Erythroblast (primary cell): ENCODE measurements at regions not wholly inside any gene's neighbourhood (a gene's known extent, or its start where the extent isn't known, plus 50 kb on each side); places are given as distances from the start of the nearest gene placed in this dataset.

Source experiments
- DNase-seq, 2 experiments: peaks; one replicate each; lab custom pipeline; 2025; lab: John Stamatoyannopoulos, UW
- GATA1 ChIP-seq: IDR thresholded peaks from 2 replicates; pipeline ENCODE4 v1.6.1; 2011; ENCODE audit warnings: low read depth, mild to moderate bottlenecking, control low read depth, low read length, moderate library complexity
- POLR2A ChIP-seq: IDR thresholded peaks from 2 replicates; pipeline ENCODE4 v1.6.1; 2011; ENCODE audit warnings: mild to moderate bottlenecking, low read length

GRCh38 chr1:213719462-213719861 lies 268.3 kb upstream of the PROX1 start:
- no peak for TF ChIP-seq GATA1
- no peak for DNase-seq

- no peak for DNase-seq
Measured at GRCh38 chr1:213720032-213720431, 267.7 kb upstream of the PROX1 start.

GRCh38 chr1:213723187-213723586 lies 264.6 kb upstream of the PROX1 start:
- no peak for DNase-seq
- TF ChIP-seq GATA1 (no peak), POLR2A (no peak)

More at GRCh38 chr1:213720032-213720431, 267.7 kb upstream of the PROX1 start:
- no peak for TF ChIP-seq GATA1
- no peak for TF ChIP-seq POLR2A

- DNase-seq = peak in 1 of 2 experiments; percentile 20
Measured at GRCh38 chr1:213724640-213725536, 262.9 kb upstream of the PROX1 start.

GRCh38 chr1:213727853-213728592 lies 259.8 kb upstream of the PROX1 start:
- TF ChIP-seq POLR2A (no peak), GATA1 (no peak)
- no peak for DNase-seq

More at GRCh38 chr1:213724640-213725536, 262.9 kb upstream of the PROX1 start:
- TF ChIP-seq POLR2A (no peak), GATA1 (no peak)

GRCh38 chr1:213728593-213729536 lies 258.9 kb upstream of the PROX1 start:
- TF ChIP-seq POLR2A = no peak
- TF ChIP-seq GATA1 = no peak
- no peak for DNase-seq

GRCh38 chr1:213733705-213734104 lies 254.1 kb upstream of the PROX1 start:
- DNase-seq = no peak
- no peak for TF ChIP-seq POLR2A
- no peak for TF ChIP-seq GATA1

- TF ChIP-seq GATA1 (no peak), POLR2A (no peak)
Measured at GRCh38 chr1:213737398-213738035, 250.3 kb upstream of the PROX1 start.

GRCh38 chr1:213738658-213739057 lies 249.1 kb upstream of the PROX1 start:
- DNase-seq = no peak
- TF ChIP-seq POLR2A = no peak
- no peak for TF ChIP-seq GATA1

More at GRCh38 chr1:213737398-213738035, 250.3 kb upstream of the PROX1 start:
- DNase-seq = no peak

GRCh38 chr1:213742992-213743391 lies 244.8 kb upstream of the PROX1 start:
- TF ChIP-seq GATA1 = no peak
- no peak for TF ChIP-seq POLR2A
- DNase-seq = no peak

GRCh38 chr1:213744780-213745179 lies 243.0 kb upstream of the PROX1 start:
- DNase-seq = no peak
- TF ChIP-seq POLR2A = no peak
- no peak for TF ChIP-seq GATA1

GRCh38 chr1:213745451-213745850 lies 242.3 kb upstream of the PROX1 start:
- TF ChIP-seq POLR2A = no peak
- no peak for TF ChIP-seq GATA1
- no peak for DNase-seq

GRCh38 chr1:213749558-213749957 lies 238.2 kb upstream of the PROX1 start:
- TF ChIP-seq GATA1 (no peak), POLR2A (no peak)

More at GRCh38 chr1:213749558-213749957, 238.2 kb upstream of the PROX1 start:
- DNase-seq = no peak
